GM12874 (cell line): ENCODE measurements at regions not wholly inside any gene's neighbourhood (a gene's known extent, or its start where the extent isn't known, plus 50 kb on each side); places are given as distances from the start of the nearest gene placed in this dataset.

Experiments used
- CTCF ChIP-seq: IDR thresholded peaks from 2 replicates; pipeline ENCODE4 v1.5.1; 2011; ENCODE audit warnings: low read depth, mild to moderate bottlenecking, control low read depth, low read length, moderate library complexity; ENCODE audit not compliant: insufficient read depth

DNA sequence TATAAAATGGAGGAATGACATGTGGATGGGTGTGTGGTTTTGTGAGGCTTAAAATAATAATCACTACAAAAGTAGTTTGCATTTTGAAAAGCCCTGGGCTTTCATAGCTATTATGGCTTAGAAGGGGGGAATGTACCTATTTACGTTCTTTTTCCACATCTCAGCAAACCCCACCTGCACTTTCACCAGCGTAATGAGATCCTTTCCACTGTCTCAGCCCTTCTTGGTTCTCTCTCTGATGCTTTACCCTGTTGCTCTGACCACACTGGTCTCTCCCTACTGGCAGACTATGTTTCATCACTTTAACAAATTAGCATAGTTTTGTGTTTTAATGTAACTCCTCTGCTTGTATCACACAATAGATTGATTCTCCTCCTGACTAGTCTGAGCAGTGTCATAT, 234.6 kb downstream of the DMRT2 start:
- TF ChIP-seq CTCF, result no peak

- TF ChIP-seq CTCF, result no peak
Measured at GRCh38 chr9:1285526-1285925, 235.4 kb downstream of the DMRT2 start.

DNA sequence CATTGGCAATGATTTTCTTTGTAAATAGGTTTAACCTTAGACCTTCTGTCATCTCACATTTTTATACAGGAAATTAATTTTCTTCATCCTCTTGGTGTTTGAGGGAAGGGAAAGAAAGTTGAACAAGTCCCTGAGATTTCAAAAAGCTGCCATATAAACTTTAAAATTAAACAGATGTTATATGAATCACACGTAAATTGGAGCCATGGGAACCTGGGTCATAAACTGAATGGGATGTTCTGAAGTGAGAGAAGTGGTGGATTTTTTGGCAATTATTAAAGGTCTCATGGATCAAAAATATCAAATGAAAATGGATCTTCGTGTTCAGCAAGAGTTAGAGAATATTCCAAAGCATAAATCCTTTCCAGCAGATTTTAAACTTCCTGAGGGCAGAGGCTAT, 242.2 kb downstream of the DMRT2 start:
- TF ChIP-seq CTCF, result no peak

DNA sequence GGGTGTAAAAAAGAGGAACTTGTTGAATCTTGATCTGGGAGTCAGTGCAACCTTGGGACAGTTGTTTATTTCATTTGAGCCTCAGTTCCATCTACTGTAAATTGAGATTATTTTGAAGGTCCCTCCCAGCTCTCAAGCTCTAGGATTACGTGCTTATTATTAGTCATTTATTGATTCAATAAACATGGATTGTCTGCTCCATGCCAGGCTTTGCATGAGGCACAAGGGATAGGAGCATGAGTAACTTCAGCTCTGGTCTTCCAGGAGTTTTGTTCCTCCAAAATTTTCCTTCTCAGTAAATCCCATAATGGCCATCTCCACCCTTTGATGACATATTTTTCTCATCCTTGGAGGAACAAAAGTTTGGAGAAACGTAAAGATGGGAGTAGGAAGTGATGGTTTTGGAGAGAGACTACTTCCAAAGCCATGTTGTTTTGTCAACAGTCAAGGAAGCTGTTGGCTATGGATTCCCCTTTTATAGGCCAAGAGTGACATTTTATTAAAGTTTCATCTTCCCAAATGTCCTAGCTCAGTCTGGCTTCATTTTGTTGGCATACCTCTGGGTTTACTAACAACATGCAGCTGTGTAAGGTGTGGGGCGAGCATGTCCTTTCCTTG, 244.6 kb downstream of the DMRT2 start:
- no peak for TF ChIP-seq CTCF

DNA sequence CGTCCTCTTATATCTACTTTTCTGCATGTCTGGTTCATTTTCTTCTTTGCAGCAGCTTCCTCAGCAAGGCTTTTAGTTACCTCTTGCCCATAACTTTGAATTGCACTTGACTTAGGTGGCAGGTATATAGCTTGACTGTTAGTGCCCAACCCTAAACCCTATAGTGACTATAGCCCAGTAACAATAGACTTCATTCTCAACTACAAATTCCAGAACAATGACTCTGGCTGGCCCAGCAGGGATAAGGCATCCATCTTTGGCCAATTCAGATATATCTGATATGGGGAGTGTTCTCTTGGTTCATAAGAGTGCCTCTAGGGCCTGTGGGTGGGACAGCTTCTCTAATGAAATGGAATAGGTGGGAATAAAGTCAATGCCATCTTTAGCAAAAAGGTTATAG, 246.2 kb downstream of the DMRT2 start:
- TF ChIP-seq CTCF, result no peak

GRCh38 chr9:1298046-1298445, 247.9 kb downstream of the DMRT2 start:
- TF ChIP-seq CTCF, result no peak

- no peak for TF ChIP-seq CTCF
Measured at GRCh38 chr9:1300941-1301340, 250.8 kb downstream of the DMRT2 start.
